DLD1 (cell line): ENCODE measurements at regions not wholly inside any gene's neighbourhood (a gene's known extent, or its start where the extent isn't known, plus 50 kb on each side); places are given as distances from the start of the nearest gene placed in this dataset.
"Not testable (repeated sequence)": the region's sequence is repeated elsewhere in the genome, so short reads cannot be mapped to it uniquely, and the experiment has no call there.

ENCODE experiments used
- in situ Hi-C: cut with HindIII; loops from 2 replicates; pipeline ENCODE4 v1.10.0; 2017; ENCODE audit warnings: low sequenced_read_pairs

DNA sequence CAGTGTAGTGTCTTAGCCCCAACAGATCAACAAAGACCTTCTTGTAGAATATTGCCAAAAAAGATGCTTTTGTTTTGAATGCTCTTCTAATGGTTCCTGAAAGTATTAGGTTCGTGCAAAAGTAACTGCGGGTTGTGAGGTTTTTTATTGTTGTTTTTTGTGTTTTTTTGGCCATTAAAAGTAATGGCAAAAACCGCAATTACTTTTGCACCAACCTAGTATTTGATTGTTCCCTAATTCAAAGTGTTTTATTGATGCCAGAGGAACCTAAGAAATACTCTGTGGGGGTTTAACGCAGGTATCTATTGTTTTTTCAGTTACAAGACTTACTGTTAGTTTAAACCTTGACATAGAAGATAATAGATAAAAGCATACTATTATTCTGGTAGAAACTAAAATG, 150.8 kb upstream of the DAAM1 start:
- in situ Hi-C loops = no loop called here

GRCh38 chr14:59038746-59039145, 149.7 kb upstream of the DAAM1 start:
- in situ Hi-C loops = no loop called here

DNA sequence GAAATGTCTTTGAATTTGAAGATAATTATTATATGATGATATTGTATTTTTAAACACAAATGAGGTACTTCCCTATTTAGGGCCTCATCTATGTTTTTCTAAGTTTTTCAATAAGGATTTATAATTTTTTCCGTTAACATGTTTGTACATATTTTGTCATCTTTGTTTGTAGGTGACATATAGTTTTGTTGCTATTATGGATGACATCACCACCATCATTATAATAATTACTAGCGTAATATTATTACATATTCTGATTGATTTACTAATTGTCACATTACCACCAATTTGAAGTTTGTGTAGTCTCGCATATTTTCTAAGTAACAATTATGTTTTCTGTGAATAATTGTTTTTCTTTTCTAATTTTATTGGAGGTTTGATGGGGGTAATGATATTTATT, 147.2 kb upstream of the DAAM1 start:
- in situ Hi-C loops = no loop called here

GRCh38 chr14:59044707-59045106, 143.8 kb upstream of the DAAM1 start:
- in situ Hi-C loops = no loop called here

DNA sequence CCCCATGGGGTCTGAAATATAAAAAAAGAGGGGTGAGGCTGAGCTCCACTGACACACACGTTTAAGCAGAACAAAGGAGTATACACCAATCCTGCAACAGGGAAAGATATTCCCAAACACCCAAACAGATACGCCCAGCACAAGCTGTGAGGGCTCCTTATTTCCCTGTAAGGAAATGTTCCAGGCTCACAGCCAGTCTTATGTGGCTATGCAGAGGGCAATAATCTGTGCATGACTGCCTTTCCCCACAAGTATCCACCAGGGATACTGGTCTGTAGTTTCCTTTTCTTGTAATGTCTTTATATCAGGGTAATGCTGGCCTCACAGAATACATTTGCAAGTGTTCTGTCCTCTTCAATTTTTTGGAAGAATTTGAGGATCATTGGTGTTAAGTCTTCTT, 141.7 kb upstream of the DAAM1 start:
- in situ Hi-C loops = no loop called here

GRCh38 chr14:59055006-59055405, 133.5 kb upstream of the DAAM1 start:
- in situ Hi-C loops = no loop called here

GRCh38 chr14:59055439-59056045, 132.9 kb upstream of the DAAM1 start:
- in situ Hi-C loops = no loop called here

DNA sequence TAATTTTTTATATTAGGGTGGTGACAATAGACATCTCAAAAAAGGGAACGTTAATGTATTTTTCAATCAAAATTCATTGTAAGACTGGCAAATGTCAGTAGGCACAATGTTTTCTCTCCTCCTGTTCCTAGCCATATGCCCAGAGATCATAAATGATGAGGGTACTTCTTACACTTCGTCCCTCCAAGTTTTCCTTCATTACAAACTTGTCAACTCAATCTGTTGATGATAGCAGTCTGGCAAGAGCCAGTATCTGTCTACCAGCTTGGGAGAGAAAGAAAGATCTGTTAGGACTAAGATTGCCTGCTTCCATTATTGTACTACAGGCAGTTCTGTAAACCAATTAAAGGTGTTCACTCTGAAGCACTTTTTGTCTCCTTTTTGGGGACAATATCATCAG, 130.9 kb upstream of the DAAM1 start:
- in situ Hi-C loops = no loop called here

DNA sequence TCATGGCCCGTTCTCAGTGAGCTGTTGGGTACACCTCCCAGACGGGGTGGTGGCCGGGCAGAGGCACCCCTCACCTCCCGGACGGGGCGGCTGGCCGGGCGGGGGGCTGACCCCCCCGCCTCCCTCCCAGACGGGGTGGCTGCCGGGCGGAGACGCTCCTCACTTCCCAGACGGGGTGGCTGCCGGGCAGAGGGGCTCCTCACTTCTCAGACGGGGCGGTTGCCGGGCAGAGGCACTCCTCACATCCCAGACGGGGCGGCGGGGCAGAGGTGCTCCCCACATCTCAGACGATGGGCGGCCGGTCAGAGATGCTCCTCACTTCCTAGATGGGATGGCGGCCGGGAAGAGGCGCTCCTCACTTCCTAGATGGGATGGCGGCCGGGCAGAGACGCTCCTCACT, 129.7 kb upstream of the DAAM1 start:
- in situ Hi-C loops = not testable (repeated sequence)

- in situ Hi-C loops = no loop called here
These were observed 127.6 kb upstream of the DAAM1 start for GRCh38 chr14:59060841-59061240.

GRCh38 chr14:59061292-59061691, 127.2 kb upstream of the DAAM1 start:
- in situ Hi-C loops = no loop called here

GRCh38 chr14:59063259-59063658, 125.2 kb upstream of the DAAM1 start:
- in situ Hi-C loops = no loop called here

DNA sequence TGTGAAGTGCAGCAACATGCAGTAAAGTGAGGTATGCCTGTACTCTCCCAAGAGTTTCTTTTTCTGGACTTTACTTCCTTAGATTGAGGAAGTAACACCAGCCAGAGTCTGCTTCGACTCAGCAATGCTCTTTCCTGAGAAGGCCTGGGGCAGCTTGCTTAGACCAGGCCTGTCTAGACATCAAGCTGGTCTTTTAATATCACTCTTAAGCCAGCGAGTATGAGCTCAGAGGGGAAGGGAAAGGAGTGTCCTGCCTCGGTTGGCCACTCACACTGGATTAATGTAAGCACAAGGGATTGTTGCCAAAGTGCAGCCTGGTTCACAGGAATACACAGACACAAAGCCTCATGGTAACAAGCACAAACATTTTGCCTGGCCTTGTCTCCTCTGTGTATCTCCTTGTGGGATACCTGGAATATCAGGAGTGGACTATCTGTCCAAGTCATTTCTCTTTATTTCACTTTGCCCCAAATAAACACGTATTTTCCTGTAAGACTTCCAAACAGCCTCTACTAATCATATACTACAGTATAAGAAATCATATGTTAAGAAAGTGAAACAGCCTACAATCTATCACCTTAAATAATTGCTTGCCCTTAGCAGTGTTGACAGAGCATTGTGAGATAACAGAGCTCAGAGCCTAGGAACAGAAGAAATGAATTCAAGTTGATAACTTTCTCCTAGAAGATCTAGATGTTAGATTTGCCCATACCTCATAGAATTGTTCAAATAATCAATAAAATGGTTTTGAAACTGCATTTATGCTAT, 121.2 kb upstream of the DAAM1 start:
- in situ Hi-C loops = no loop called here

DNA sequence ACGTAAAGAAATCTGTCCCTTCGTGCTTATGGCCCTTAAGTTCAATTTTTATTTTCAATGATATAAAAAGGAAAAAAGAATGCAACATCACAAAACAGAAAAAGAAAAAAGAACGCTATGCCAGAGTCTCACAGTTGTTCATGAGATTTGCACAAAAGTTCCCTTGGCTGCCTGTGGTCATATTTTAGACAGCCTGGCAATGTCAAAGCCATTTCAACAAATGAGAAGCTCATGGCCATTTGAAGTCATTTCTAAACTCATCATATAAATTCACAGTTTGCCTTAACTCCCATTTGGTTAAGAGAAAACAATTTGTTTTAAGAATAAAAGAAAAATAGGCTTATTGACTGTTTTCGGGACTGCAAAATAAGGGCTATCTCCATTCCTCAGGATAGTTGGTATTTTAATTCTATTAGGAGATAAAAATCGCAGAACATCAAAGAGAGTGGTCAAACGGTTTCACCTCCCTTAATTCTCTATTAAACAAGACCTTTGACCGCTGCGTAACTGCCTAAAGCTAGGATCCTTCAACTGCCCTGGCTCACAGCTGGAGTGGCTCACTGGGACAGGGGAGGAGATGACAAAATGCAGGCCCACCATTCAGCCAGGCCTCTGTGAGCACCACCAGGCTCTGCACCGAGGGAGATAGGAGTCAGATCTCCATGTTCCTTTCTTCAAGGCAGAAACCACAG, 119.2 kb upstream of the DAAM1 start:
- in situ Hi-C loops = no loop called here

DNA sequence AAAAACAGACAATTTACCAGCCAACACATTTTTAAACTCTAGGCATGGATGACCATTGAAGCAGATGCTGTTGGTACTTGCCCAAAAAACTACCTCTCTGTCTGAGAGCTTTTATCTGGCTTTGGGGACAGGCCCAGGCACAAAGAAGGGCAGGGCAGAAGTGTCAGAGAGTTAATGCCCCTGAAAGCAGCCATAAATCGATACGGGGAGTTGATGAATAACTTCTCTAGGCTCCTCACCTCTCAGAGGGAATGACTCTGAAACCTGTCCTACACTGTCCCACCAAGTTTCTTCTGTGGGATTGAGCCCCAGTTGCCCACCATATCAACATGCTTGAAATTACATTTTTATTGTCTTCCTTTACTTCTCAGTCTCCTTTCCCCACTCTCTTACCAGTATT, 113.0 kb upstream of the DAAM1 start:
- in situ Hi-C loops = no loop called here

GRCh38 chr14:59081720-59082119, 106.7 kb upstream of the DAAM1 start:
- in situ Hi-C loops = no loop called here

- in situ Hi-C loops = no loop called here
These were observed 103.2 kb upstream of the DAAM1 start for GRCh38 chr14:59085207-59085739.

GRCh38 chr14:59086241-59086882, 102.1 kb upstream of the DAAM1 start:
- in situ Hi-C loops = no loop called here

- in situ Hi-C loops = no loop called here
These were observed 101.2 kb upstream of the DAAM1 start for GRCh38 chr14:59087240-59087639.

DNA sequence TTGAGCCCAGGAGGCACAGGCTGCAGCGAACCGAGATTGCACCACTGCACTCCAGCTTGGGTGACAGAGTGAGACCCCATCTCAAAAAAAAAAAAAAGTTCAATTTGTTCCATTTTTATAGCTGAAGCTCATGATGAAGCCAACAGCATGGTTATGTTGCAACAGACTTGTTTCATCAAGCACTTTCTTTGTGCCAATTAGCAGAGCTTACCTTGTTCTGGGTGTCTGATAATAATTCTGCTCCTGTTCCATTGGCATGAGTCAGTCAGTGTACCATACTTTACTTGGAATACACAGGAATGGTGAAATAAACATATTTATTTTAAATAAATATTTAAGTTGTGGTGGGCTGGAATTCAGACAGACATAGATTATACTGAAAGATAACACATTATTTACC, 100.8 kb upstream of the DAAM1 start:
- in situ Hi-C loops = no loop called here

DNA sequence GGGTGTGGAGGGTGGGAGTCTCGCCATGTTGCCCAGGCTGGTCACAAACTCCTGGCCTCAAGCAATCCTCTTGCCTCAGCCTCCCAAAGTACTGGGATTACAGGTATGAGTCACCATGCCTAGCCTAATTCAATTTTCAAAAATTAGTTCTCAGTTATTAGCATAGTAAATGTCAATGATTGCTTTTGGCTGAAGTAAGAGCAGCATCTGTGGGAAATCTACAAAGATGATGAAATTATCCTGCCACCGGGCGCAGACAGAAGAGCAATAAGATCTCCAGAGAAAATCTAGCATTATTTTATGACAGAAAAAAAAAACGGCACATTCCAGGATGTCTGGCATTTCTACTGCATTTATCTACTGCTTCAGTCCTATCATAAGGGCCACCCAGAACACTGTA, 97.9 kb upstream of the DAAM1 start:
- in situ Hi-C loops = no loop called here
